GM18511 (cell line): ENCODE measurements at regions not wholly inside any gene's neighbourhood (a gene's known extent, or its start where the extent isn't known, plus 50 kb on each side); places are given as distances from the start of the nearest gene placed in this dataset.

Source experiments
- ATAC-seq: cut with Tn5 transposase; IDR thresholded peaks from one replicate; pipeline ENCODE4 v1.9.1; 2021; ENCODE audit warnings: mild to moderate bottlenecking, moderate library complexity; ENCODE audit not compliant: unreplicated experiment

- no peak for ATAC-seq
These were observed 244.1 kb upstream of the TNC start for GRCh38 chr9:115362101-115362500.

- no peak for ATAC-seq
These were observed 244.7 kb upstream of the TNC start for GRCh38 chr9:115362640-115363039.

GRCh38 chr9:115364991-115365390 is 247.0 kb upstream of the TNC start:
- ATAC-seq, result no peak

GRCh38 chr9:115367321-115367720 is 249.4 kb upstream of the TNC start:
- ATAC-seq, result no peak

- ATAC-seq, result no peak
These were observed 250.0 kb upstream of the TNC start for GRCh38 chr9:115367780-115368525.

GRCh38 chr9:115369322-115369957 is 251.5 kb upstream of the TNC start:
- no peak for ATAC-seq

- peak; percentile 90 for ATAC-seq
These were observed 255.2 kb upstream of the TNC start for GRCh38 chr9:115373000-115373709.

- peak; percentile 28 for ATAC-seq
These were observed 255.7 kb upstream of the TNC start for GRCh38 chr9:115373710-115374045.

- ATAC-seq, result no peak
These were observed 256.8 kb upstream of the TNC start for GRCh38 chr9:115374724-115375268.

GRCh38 chr9:115378241-115378640 is 260.3 kb upstream of the TNC start:
- no peak for ATAC-seq

GRCh38 chr9:115378758-115379157 is 260.8 kb upstream of the TNC start:
- peak; percentile 62 for ATAC-seq

GRCh38 chr9:115379719-115380118 is 261.8 kb upstream of the TNC start:
- ATAC-seq, result no peak

GRCh38 chr9:115382865-115383264 is 264.9 kb upstream of the TNC start:
- ATAC-seq, result no peak

- ATAC-seq, result no peak
These were observed 267.6 kb upstream of the TNC start for GRCh38 chr9:115385383-115386122.

- ATAC-seq, result no peak
These were observed 269.2 kb upstream of the TNC start for GRCh38 chr9:115386963-115387770.

- no peak for ATAC-seq
These were observed 273.3 kb upstream of the TNC start for GRCh38 chr9:115391168-115391825.

- no peak for ATAC-seq
These were observed 276.2 kb upstream of the TNC start for GRCh38 chr9:115393976-115394775.

- ATAC-seq, result no peak
These were observed 277.6 kb upstream of the TNC start for GRCh38 chr9:115395511-115396021.

GRCh38 chr9:115396071-115396529 is 278.1 kb upstream of the TNC start:
- no peak for ATAC-seq
